ENCODE measurements at regions not wholly inside any gene's neighbourhood (a gene's known extent, or its start where the extent isn't known, plus 50 kb on each side); places are given as distances from the start of the nearest gene placed in this dataset.

GRCh38 chr17:63153488-63153887 lies 187.5 kb downstream of the TANC2 start:
- no peak overlapping the region for H3K4me3 ChIP-seq (ENCODE audit: low read depth, low read length)
- TF ChIP-seq, protein P1, sequence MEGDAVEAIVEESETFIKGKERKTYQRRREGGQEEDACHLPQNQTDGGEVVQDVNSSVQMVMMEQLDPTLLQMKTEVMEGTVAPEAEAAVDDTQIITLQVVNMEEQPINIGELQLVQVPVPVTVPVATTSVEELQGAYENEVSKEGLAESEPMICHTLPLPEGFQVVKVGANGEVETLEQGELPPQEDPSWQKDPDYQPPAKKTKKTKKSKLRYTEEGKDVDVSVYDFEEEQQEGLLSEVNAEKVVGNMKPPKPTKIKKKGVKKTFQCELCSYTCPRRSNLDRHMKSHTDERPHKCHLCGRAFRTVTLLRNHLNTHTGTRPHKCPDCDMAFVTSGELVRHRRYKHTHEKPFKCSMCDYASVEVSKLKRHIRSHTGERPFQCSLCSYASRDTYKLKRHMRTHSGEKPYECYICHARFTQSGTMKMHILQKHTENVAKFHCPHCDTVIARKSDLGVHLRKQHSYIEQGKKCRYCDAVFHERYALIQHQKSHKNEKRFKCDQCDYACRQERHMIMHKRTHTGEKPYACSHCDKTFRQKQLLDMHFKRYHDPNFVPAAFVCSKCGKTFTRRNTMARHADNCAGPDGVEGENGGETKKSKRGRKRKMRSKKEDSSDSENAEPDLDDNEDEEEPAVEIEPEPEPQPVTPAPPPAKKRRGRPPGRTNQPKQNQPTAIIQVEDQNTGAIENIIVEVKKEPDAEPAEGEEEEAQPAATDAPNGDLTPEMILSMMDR (IDR thresholded peaks at IDR 0.05; ENCODE audit: control insufficient read depth, extremely low read depth, insufficient read depth), result no peak
- no peak for DNase-seq (ENCODE audit: low read depth)

GRCh38 chr17:63154586-63155244 lies 188.7 kb downstream of the TANC2 start:
- no peak for DNase-seq (ENCODE audit: low read depth)
- TF ChIP-seq, protein P1 (IDR thresholded peaks at IDR 0.05; ENCODE audit: control insufficient read depth, extremely low read depth, insufficient read depth), result no peak

DNA sequence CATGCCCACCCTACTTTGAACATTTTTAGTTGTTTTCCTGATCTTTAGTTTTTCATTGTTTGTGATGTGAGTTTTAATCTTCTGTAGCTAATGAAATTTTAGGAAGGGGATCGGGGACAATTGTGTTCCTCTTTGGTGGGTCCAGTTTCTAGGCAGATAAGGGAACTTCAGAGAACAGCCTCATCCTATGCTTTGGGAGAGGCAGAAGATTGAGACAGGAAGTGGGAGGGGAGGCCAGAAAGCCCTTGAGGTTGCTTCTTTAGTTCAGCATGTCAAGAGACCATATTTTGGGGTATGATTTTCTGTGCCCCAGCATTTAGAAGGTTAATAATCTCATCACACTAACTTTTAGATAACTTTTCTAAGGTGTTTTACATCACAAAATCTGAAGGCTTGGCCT lies 191.0 kb downstream of the TANC2 start:
- no peak overlapping the region for H3K4me3 ChIP-seq (ENCODE audit: low read depth, low read length)
- DNase-seq (ENCODE audit: low read depth), result no peak
- TF ChIP-seq, protein P1 (IDR thresholded peaks at IDR 0.05; ENCODE audit: control insufficient read depth, extremely low read depth, insufficient read depth), result no peak

More at GRCh38 chr17:63154586-63155244, 188.7 kb downstream of the TANC2 start:
- H3K4me3 ChIP-seq (ENCODE audit: low read depth, low read length), result no peak overlapping the region

GRCh38 chr17:63162406-63163157 lies 196.5 kb downstream of the TANC2 start:
- TF ChIP-seq, protein P1 (IDR thresholded peaks at IDR 0.05; ENCODE audit: control insufficient read depth, extremely low read depth, insufficient read depth), result no peak
- DNase-seq (ENCODE audit: low read depth), result no peak
- H3K4me3 ChIP-seq (ENCODE audit: low read depth, low read length), result no peak overlapping the region

DNA sequence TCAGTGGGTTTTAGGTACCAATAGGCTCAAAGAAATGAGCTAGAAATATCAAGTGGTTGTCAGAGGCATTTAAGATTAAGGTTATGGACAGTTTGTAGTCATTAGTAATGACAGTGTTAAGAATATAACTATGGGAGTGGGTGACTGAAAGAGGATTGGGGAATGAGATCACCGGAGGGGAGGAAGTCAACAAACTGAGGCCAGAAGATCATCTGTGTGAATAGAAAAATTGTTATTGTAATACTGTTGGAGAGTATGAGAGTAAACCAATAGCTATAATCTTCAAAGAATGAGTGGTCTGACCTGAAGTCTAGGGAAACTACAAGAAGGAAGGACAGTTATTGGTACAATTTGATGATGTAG lies 197.1 kb downstream of the TANC2 start:
- TF ChIP-seq, protein P1 (IDR thresholded peaks at IDR 0.05; ENCODE audit: control insufficient read depth, extremely low read depth, insufficient read depth), result no peak
- H3K4me3 ChIP-seq (ENCODE audit: low read depth, low read length), result no peak overlapping the region
- no peak for DNase-seq (ENCODE audit: low read depth)

GRCh38 chr17:63165400-63165799 lies 199.4 kb downstream of the TANC2 start:
- no peak for DNase-seq (ENCODE audit: low read depth)
- TF ChIP-seq, protein P1 (IDR thresholded peaks at IDR 0.05; ENCODE audit: control insufficient read depth, extremely low read depth, insufficient read depth), result no peak
- H3K4me3 ChIP-seq (ENCODE audit: low read depth, low read length), result no peak overlapping the region
